ENCODE measurements at regions not wholly inside any gene's neighbourhood (a gene's known extent, or its start where the extent isn't known, plus 50 kb on each side); places are given as distances from the start of the nearest gene placed in this dataset.

- no peak for DNase-seq
Measured at GRCh38 chr1:58911841-58912499, 128.1 kb upstream of the JUN start.

DNA sequence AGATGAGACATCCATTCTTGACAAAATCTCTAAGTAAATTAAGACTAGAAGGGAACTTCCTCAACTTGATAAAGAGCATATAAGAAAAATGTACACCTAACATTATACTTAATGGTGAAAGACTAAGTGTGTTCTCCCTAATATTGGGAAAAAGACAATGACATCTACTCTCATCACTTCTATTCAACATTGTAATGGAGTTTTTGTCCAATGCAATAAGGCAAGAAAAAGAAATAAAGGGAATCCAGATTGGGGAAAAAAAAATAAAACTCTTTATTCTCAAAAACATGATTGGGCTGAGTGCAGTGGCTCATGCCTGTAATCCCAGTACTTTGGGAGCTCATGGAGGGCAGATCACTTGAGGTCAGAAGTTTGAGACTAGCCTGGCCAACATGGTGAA, 131.1 kb upstream of the JUN start:
- no peak for DNase-seq

- DNase-seq: no peak
Measured at GRCh38 chr1:58917436-58917835, 133.6 kb upstream of the JUN start.

DNA sequence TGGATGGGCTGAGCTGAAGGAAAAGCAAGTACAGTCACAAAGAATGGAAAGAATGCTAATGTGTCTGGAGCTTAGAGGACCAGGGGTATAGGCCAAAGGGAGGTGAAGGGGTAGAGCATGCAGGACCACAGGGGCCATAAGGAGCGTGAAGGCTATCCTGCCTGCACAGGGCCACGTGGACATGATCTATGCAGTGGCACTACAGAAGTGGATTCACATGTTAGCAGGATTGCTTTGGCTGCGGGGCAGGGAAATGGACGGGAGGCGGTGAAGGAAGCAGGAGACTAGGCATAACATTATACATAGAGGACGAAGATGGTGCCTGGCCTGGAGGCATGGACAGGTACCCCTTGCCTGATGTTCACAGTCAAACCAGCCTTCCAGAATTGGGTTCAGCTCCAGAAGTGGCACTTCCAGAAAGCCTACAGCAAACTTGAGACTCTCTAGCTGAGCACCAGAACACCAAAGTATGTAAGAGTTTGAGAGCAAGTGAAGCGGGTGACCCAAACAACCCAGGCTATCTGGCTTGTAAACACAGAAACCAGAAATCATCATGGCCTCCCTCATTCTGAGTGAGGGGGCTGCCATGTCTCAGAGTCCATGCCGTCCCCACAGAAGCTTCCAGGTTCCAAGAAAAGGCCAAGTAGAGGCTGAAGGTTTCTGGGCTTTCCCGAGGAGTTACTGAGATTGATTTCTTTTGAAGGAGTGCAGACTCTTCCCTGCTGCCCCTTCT, 135.5 kb upstream of the JUN start:
- DNase-seq: no peak

- DNase-seq: no peak
Measured at GRCh38 chr1:58919959-58920321, 136.1 kb upstream of the JUN start.

GRCh38 chr1:58921342-58921741, 137.5 kb upstream of the JUN start:
- no peak for DNase-seq

DNA sequence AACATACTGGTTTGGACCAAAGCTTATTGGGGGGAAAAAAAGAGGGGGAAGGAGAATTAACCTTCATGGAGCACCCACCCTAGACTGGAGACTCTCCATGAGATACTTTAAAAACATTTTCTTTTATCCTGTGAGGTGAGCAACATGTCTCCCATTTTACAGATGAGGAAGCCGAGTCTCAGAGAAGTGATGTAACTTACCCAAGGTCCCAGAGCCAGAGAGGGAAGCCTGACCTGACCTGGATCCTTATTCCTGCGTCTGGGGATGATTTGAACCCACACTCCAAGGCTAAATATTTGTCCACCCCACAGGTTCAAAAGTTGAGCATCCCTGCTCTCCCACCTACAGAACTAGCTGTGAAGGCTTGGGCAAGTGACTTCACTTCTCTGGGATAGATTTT, 137.9 kb upstream of the JUN start:
- no peak for DNase-seq

DNA sequence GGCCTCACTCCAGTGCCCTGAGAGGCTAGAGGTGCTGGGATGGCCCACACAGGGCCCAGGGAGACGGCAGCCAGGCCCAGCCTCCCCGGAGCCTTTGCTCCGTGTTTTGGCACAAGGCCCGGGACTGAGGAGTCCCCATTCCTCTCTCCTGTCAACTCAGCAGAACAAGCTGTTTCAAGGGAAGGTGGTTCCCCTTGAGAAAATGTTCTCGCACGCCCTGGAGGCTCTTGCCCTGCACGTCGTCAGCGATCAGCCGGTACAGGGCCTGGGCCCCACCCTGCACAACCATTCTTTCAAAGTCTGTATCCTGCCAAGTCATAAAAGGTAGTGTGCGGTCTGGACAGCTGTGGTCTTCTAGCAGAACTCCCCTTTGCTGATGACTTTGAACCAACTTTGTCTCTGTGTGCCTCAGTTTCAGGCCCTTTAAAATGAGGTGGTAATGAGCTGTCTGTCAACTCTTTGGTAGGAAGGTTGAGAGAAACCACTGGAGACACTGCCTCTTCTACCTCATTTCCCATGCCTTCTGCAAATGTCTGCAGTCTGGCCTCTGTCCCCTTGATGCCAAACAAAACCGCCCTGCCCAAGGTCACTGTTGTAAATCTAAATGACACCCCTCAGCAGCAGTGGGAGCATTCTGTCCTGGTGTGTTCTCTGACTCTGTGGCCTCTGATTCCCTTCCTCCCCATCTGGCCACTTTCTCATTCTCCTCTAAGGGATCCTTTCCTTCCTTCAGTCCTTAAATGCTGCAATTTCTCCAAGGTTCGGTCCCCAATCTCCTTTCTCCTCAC, 138.6 kb upstream of the JUN start:
- no peak for DNase-seq

DNA sequence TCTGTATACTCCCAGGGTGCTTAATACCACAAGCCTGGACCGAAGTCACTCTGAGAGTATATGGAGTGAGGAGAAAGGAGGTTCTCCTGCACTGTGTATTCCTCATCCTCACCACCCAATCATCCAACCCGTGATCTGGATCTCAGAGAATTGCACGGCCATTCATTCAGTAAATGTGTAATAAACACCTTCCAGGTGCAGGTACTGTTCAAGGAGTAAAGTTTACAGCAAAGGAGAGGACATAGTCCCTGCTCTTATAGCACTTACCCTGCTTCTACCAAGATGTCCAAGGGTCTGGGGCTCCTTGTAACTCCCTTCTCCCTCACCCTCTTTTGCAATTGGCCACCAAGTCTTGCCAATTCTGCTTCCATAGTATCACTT, 139.2 kb upstream of the JUN start:
- no peak for DNase-seq

GRCh38 chr1:58924016-58924565, 140.2 kb upstream of the JUN start:
- no peak for DNase-seq

DNA sequence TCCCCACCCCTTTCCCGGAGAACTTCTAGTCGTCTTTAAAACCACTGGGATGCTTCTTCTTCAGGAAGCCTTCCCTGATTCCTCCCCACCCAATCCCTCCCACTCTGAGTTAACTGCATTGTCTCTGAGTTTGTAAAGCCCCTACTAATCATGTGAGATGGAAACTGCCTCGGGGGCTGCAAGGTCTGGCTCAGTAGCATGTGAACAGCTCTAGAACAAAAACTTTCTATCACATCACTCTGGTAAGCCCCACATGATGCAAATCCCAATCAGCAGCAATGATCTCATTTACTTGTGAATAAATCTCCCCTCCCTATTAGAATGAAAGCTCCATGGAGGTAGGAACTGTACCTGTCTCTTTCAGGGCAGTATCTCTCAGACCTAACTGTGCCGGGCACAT, 141.0 kb upstream of the JUN start:
- no peak for DNase-seq

DNA sequence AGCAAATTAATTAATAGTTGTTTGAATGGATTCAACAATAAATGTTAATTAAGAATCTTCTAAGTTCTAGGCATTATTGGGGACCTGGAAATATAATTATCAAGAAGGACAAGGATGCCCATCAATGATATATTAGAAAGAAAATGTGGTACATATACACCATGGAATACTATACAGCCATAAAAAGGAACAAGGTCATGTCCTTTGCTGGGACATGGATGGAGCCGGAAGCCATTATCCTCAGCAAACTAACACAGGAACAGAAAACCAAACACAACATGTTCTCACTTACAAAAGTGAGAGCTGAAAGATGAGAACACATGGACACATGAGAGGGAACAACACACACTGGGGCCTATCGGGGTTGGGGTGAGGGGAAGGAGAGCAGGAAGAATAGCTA, 141.4 kb upstream of the JUN start:
- no peak for DNase-seq

- no peak for DNase-seq
Measured at GRCh38 chr1:58926152-58926551, 142.3 kb upstream of the JUN start.

DNA sequence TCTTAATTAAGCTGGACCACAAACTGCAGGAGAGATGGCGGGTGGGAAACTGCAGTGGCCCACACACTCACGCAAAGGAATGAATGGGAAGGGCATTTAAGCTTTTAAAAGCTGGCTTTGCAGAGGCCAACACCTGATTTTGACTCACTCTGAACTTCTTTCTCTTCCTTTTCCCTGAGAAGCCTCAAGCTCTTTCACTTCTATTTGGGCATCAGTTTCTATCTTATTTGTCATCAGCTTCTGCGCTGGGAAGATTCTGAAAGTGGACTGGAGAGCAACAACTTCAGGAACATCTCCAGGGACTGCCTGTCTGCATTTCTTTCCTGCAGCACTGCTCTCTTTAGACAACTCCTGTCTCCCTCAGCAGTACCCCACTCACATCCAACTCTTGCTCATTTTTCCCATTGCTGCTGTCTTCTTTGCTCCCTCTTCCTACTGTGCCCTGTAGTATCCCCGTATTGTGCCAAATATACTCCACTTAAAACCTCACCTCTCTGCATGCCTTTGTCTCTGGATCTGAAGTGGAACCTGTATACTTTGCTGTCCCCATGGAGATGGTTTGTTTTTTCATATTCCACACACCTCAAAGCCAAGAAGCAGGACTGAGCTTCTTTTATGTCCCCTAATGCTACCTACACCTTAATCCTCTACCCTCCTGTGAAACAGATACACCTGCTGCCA, 143.3 kb upstream of the JUN start:
- DNase-seq: no peak

DNA sequence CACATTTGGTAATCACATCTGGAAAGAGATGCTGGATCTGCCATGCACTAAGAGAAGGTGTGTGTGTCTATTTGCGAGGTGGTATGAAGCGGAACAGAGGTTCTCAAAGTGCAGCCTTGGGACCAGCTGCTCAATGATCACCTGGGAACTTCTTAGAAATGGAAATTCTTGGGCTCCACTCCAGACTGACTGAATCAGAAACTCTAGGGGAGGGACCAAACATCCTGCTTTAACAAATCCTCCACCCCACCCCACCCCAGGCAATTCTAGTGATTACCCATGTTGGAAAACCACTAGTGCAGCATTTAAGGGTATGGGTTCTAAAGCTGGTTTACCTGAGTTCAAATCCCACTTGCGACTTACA, 143.9 kb upstream of the JUN start:
- no peak for DNase-seq

- DNase-seq: no peak
Measured at GRCh38 chr1:58928514-58928913, 144.7 kb upstream of the JUN start.

GRCh38 chr1:58929671-58930325, 146.0 kb upstream of the JUN start:
- DNase-seq: no peak

- no peak for DNase-seq
Measured at GRCh38 chr1:58931024-58931423, 147.2 kb upstream of the JUN start.

GRCh38 chr1:58931756-58932155, 147.9 kb upstream of the JUN start:
- DNase-seq: no peak

- peak; percentile 90 for DNase-seq
Measured at GRCh38 chr1:58932859-58933598, 149.2 kb upstream of the JUN start.

DNA sequence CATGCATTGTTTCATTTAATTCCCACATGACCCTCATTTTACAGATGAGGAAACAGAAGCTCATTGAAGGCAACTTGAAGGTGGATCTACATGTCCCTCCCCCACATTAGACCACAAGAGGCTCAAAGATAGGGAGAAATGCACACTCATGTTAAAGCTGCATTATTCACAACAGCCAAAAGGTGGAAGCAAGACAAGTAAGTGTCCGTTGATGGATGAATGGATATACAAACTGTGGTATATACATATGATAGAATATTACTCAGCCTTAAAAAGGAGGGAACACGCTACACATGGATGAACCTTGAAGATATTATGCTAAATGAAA, 149.7 kb upstream of the JUN start:
- DNase-seq: no peak

DNA sequence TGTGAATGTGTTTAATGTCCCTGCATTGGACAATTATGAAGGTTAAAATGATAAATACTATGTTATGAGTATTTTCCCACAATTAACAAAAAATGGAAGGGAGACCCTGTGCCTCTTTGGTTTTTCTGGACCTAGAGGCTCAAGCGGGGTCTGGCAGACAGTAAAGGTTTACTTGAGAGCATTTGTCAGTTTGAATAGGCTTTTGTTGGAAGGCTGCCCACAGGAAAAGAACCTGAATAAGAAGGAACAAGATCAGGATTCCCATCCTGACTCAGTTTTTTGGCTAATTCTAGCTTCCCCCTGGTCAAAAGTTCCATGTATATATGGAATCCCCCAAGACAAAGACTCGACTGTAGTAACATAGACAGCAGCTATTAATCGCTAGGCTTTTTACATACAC, 150.9 kb upstream of the JUN start:
- no peak for DNase-seq

Data from NCI-H774 (cell line).